ENCODE measurements at regions not wholly inside any gene's neighbourhood (a gene's known extent, or its start where the extent isn't known, plus 50 kb on each side); places are given as distances from the start of the nearest gene placed in this dataset.

DNA sequence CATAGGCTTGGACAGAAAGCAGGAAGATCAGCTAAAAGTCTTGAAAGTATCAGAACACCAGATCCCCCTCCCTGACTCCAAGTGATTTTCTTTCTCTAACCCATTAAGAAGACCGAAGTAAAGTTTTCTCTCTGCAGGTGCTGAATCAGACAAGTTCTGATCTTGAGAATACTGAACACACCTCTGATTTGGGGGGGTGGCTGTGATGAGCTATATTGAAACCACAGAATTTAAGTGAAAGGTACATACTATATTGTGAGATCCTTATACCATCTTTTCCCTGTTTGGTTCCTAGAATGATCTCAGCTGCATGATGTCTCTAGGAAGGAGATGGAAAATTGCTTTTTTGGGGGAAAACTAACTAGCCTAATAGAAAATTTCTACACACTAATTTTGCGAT, 196.0 kb downstream of the DIPK2A start:
- H3K4me3 ChIP-seq (ENCODE audit: low read depth, low read length), result no peak overlapping the region
- DNase-seq (ENCODE audit: low read depth), result no peak
- TF ChIP-seq, protein P1, sequence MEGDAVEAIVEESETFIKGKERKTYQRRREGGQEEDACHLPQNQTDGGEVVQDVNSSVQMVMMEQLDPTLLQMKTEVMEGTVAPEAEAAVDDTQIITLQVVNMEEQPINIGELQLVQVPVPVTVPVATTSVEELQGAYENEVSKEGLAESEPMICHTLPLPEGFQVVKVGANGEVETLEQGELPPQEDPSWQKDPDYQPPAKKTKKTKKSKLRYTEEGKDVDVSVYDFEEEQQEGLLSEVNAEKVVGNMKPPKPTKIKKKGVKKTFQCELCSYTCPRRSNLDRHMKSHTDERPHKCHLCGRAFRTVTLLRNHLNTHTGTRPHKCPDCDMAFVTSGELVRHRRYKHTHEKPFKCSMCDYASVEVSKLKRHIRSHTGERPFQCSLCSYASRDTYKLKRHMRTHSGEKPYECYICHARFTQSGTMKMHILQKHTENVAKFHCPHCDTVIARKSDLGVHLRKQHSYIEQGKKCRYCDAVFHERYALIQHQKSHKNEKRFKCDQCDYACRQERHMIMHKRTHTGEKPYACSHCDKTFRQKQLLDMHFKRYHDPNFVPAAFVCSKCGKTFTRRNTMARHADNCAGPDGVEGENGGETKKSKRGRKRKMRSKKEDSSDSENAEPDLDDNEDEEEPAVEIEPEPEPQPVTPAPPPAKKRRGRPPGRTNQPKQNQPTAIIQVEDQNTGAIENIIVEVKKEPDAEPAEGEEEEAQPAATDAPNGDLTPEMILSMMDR (IDR thresholded peaks at IDR 0.05; ENCODE audit: insufficient read depth, low read length), result no peak

DNA sequence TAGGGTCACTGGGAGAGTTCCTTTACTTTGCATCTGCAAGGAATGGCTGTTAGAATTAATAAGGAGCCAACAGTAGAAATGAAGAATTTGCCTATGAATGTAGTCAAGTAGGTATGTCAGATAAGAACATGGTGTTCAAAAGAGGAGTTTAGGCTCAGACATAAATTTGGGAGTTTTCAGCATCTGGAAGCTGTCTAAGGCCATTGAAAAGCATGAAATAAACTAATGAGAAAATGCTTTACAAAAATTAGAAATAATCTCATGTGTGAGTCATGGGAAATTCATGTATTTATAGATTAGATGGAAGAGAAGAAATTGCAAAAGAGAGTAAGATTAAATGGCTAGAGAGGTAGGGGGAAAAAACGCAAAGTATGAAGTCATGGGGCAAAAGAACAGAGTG, 201.9 kb downstream of the DIPK2A start:
- TF ChIP-seq, protein P1 (IDR thresholded peaks at IDR 0.05; ENCODE audit: insufficient read depth, low read length), result no peak
- H3K4me3 ChIP-seq (ENCODE audit: low read depth, low read length), result no peak overlapping the region
- peak; percentile 32 for DNase-seq (ENCODE audit: low read depth)

DNA sequence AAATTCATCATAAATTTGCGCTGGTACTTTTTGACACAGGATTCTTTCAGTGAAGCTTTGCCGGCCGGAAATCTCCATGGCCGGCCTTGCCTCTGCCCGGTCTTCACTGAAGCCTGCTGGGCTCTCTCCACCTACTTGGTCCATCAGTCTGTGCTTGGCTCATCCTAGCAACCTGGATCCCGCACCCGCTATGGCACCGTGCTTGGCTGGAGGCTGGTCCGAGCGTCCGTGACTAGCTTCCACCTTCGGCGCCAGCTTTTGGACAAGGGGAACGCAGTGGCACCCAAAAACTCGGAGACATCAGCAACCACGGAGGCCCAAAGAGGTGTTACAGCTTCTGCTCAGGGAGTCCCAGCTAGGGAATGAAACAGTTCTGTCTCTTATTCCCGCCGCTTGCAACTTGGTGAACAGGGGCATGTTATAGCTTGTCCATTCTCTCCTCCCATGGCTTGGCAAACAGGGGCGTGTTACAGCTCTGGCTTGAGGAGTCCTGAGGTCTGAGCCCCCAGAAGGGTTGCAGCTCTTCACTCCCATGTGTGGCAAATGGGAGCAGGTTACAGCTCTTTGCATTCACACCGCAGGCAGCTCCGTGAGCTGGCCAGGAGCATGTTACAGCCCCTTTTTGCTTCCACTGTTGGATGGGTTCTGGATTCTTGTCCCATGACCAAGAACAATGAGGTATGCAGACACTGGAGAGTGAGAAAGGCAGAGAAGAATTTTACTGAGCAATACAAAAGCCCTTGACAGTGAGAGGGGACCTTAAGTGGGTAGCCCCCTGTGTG, 204.2 kb downstream of the DIPK2A start:
- H3K4me3 ChIP-seq (ENCODE audit: low read depth, low read length), result no peak overlapping the region
- DNase-seq (ENCODE audit: low read depth), result no peak
- TF ChIP-seq, protein P1 (IDR thresholded peaks at IDR 0.05; ENCODE audit: insufficient read depth, low read length), result no peak

DNA sequence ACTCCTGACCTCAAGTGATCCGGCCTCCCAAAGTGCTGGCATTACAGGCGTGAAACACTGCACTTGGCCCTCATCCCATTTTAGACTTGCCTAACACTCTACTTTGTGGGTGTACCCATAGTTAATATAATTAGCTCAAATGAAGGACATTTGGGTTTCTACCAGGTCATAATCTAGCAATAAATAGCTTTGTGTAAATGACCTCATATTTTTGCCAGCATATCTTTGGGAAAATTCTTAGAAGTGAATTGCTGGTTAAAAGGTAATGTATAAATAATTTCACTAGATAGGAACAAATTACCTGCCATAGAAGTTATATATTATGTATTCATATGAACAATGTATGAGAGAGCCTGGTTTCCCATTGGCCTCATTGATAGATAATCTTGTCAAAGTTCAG, 206.0 kb downstream of the DIPK2A start:
- H3K4me3 ChIP-seq (ENCODE audit: low read depth, low read length), result no peak overlapping the region
- TF ChIP-seq, protein P1 (IDR thresholded peaks at IDR 0.05; ENCODE audit: insufficient read depth, low read length), result no peak
- no peak for DNase-seq (ENCODE audit: low read depth)

DNA sequence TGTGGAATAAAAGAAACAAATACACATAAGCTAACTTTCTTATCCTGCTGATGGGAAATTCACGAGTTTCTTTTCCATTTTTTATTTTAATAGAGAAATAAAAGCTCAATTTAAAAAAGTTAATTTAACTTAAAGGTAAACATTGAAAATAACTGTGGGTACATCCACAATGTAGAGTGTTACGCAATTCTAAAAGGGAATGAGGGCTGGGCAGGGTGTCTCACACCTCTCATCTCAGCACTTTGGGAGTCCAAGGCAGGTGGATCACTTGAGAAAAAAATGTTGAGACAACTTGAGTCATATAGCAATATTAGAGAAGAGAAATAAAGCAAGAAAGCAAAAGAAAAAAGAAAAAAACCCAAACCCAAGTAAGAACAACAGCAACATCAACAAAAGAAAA, 207.0 kb downstream of the DIPK2A start:
- TF ChIP-seq, protein P1 (IDR thresholded peaks at IDR 0.05; ENCODE audit: insufficient read depth, low read length), result no peak
- no peak overlapping the region for H3K4me3 ChIP-seq (ENCODE audit: low read depth, low read length)
- no peak for DNase-seq (ENCODE audit: low read depth)

DNA sequence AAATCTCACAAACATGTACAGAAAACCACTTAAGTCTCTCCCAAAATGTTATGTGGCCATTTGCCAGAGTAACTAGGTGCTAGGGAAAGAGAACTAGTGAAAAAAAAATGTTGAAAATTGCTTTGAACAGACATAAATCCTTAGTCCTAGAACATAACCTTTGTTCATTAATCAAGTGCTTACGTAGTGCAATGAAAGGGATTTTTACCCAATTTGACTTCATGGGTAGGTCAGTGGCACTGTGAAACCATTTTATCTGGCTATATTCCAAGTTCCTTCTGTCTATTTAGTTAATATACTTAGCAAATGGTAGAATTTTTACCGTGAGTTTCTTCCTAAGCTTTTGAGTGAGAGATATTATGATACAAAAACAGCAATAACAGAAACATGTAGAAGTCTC, 209.4 kb downstream of the DIPK2A start:
- TF ChIP-seq, protein P1 (IDR thresholded peaks at IDR 0.05; ENCODE audit: insufficient read depth, low read length), result no peak
- DNase-seq (ENCODE audit: low read depth), result no peak
- no peak overlapping the region for H3K4me3 ChIP-seq (ENCODE audit: low read depth, low read length)

DNA sequence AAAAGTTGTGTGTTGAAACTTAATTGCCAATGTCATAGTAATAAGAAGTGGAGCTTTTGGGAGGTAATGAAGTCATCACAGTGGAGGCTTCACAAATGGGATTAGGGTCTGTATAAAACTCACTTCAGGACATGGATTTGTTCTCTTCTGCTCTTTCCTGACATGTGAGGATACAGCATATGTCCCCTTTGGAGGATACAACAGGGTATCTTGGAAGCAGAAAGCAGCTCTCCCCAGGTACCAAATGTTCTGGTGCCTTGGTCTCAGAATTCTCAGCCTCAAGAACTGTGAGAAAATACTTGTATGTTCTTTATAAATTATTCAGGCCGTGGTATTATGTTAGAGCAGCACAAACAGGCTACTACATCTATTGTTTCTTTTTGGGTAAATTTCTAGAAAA, 210.9 kb downstream of the DIPK2A start:
- H3K4me3 ChIP-seq (ENCODE audit: low read depth, low read length), result no peak overlapping the region
- DNase-seq (ENCODE audit: low read depth), result no peak
- TF ChIP-seq, protein P1 (IDR thresholded peaks at IDR 0.05; ENCODE audit: insufficient read depth, low read length), result no peak

All from fibroblast of the aortic adventitia (primary cell).